ENCODE measurements at regions not wholly inside any gene's neighbourhood (a gene's known extent, or its start where the extent isn't known, plus 50 kb on each side); places are given as distances from the start of the nearest gene placed in this dataset.

- no peak for TF ChIP-seq CTCF (IDR thresholded peaks at IDR 0.05; ENCODE audit: low read length)
- TF ChIP-seq EZH2 (optimal IDR thresholded peaks at IDR 0.05; ENCODE audit: low read depth, low read length): no peak
Measured at GRCh38 chr4:171221181-171221580, 592.0 kb upstream of the GALNTL6 start.
